LNCaP clone FGC (cell line): ENCODE measurements at regions not wholly inside any gene's neighbourhood (a gene's known extent, or its start where the extent isn't known, plus 50 kb on each side); places are given as distances from the start of the nearest gene placed in this dataset.

Source experiments
- DNase-seq: peaks from one replicate; pipeline ENCODE4 v3.0.0-alpha.2; 2011; ENCODE audit warnings: low read depth
- H3K4me3 ChIP-seq: 2 replicates; pipeline ENCODE4 v1.5.1; 2011; ENCODE audit warnings: mild to moderate bottlenecking, low read depth, low read length, control low read depth
- CTCF ChIP-seq: IDR thresholded peaks from 2 replicates; pipeline ENCODE4 v1.5.1; 2012; ENCODE audit warnings: mild to moderate bottlenecking; ENCODE audit not compliant: control insufficient read depth, insufficient read depth; ENCODE audit errors: extremely low read depth

GRCh38 chr18:78899241-78899640 is 80.4 kb upstream of the SALL3 start:
- no peak for TF ChIP-seq CTCF
- DNase-seq = no peak
- H3K4me3 ChIP-seq = no peak overlapping the region

- TF ChIP-seq CTCF = no peak
- H3K4me3 ChIP-seq = no peak overlapping the region
- DNase-seq = no peak
Measured at GRCh38 chr18:78900938-78901909, 78.4 kb upstream of the SALL3 start.

- TF ChIP-seq CTCF = no peak
- no peak for DNase-seq
- H3K4me3 ChIP-seq = no peak overlapping the region
Measured at GRCh38 chr18:78901923-78902794, 77.5 kb upstream of the SALL3 start.

GRCh38 chr18:78902795-78903435 is 76.7 kb upstream of the SALL3 start:
- no peak for TF ChIP-seq CTCF
- H3K4me3 ChIP-seq = no peak overlapping the region
- no peak for DNase-seq

DNA sequence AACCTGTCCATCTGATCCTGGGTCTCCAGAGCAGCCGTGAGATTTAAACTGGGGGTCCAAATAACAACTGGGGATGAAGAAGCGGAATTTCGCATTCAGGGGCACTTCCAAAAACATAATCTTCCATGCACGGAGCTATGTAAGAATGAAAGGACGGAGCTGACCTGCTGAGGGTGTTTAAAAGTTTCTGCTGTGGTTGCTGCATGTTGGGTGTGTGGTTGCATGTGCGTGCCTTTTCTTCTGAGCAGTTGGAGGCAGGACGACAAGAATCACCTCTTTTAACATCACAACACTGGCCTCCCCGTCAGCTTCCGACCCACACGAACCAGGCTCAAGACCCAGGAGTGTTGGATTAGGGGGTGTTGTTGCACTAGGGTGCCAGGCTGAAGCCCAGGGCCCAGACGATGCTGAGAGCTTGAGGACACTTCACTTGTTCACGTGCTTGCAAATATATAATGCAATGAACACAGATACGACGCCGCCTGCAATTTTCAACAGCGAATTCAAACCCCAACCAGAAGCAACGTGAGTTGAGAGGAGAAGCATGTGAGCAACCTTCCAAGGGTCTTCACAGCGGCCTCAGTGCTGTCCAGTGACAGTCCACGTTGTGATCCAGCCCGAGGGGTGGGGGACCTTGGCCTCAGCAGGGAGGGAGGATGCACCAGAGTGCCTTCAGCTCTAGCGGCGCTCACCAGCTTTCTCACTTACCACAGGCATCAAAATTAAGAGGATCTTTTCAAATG is 76.0 kb upstream of the SALL3 start:
- no peak overlapping the region for H3K4me3 ChIP-seq
- DNase-seq = no peak
- no peak for TF ChIP-seq CTCF

DNA sequence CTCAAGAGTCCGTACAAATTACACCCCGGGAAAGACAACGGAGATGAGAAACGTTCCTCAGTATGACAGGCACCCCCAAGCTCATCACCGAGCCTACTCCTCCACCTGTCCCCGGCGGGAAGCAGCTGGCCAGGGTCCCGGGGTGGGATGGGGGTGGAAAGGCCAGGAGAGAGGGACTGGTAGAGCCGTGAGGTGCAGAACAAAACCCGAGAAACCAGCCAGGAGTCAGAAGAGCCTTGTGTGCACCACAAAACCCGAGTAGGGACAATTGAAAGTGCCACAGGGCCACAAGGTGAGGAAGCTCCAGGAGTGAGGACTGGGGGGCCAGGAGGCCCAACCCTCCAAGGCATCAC is 75.5 kb upstream of the SALL3 start:
- DNase-seq = no peak
- H3K4me3 ChIP-seq = no peak overlapping the region
- TF ChIP-seq CTCF = no peak
